ENCODE measurements at regions not wholly inside any gene's neighbourhood (a gene's known extent, or its start where the extent isn't known, plus 50 kb on each side); places are given as distances from the start of the nearest gene placed in this dataset.

GRCh38 chr2:196241175-196241574 is 69.8 kb upstream of the STK17B start:
- 93% methylated on average over 3 of the region's 3 CpGs for WGBS (ENCODE audit: low lambda C conversion rate, missing lambda C conversion rate)
- Histone ChIP-seq H2AFZ (no peak overlapping the region), H3K27ac (no peak overlapping the region)

GRCh38 chr2:196242131-196242620 is 70.8 kb upstream of the STK17B start:
- H3K27ac ChIP-seq, result no peak overlapping the region
- H2AFZ ChIP-seq, result no peak overlapping the region

More at GRCh38 chr2:196241175-196241574, 69.8 kb upstream of the STK17B start:
- H3K4me2 ChIP-seq, result no peak overlapping the region
- no peaks in the 10 kb centered on the region for H3K36me3 ChIP-seq (replicated peaks; ENCODE audit: insufficient read depth, low read depth)
- no peak for TF ChIP-seq CTCF (IDR thresholded peaks at IDR 0.05; ENCODE audit: poor library complexity)
- TF ChIP-seq EZH2 (IDR thresholded peaks at IDR 0.05; ENCODE audit: borderline replicate concordance), result no peak
- no peaks in the 10 kb centered on the region for H3K27me3 ChIP-seq
- H3K9me3 ChIP-seq (ENCODE audit: low read depth), result no peaks in the 10 kb centered on the region
- no peak overlapping the region for H3K4me3 ChIP-seq
- no peaks in the 10 kb centered on the region for H3K9me2 ChIP-seq (replicated peaks; ENCODE audit: insufficient read depth)
- DNase-seq (ENCODE audit: low spot score), result no peak
- H3K79me2 ChIP-seq, result no peaks in the 10 kb centered on the region
- peaks cover 17% of the 10 kb centered on the region for H3K4me1 ChIP-seq (ENCODE audit: insufficient read depth)
- H4K20me1 ChIP-seq (ENCODE audit: insufficient read depth, poor library complexity, severe bottlenecking), result no peaks in the 10 kb centered on the region

GRCh38 chr2:196244516-196244915 is 73.1 kb upstream of the STK17B start:
- Histone ChIP-seq H3K4me3 (no peak overlapping the region), H3K9me2 (replicated peaks; ENCODE audit: insufficient read depth) (no peaks in the 10 kb centered on the region), H3K36me3 (replicated peaks; ENCODE audit: insufficient read depth, low read depth) (no peaks in the 10 kb centered on the region), H3K79me2 (no peaks in the 10 kb centered on the region), H3K4me1 (ENCODE audit: insufficient read depth) (peaks cover 25% of the 10 kb centered on the region), H2AFZ (no peak overlapping the region), H3K4me2 (no peak overlapping the region), H4K20me1 (ENCODE audit: insufficient read depth, poor library complexity, severe bottlenecking) (no peaks in the 10 kb centered on the region), H3K27me3 (no peaks in the 10 kb centered on the region), H3K27ac (no peak overlapping the region), H3K9me3 (ENCODE audit: low read depth) (no peaks in the 10 kb centered on the region)
- TF ChIP-seq EZH2phosphoT487 (IDR thresholded peaks at IDR 0.05; ENCODE audit: low read depth, severe bottlenecking, unreplicated experiment), result no peak
- TF ChIP-seq CTCF (IDR thresholded peaks at IDR 0.05; ENCODE audit: poor library complexity), result no peak
- TF ChIP-seq EZH2 (IDR thresholded peaks at IDR 0.05; ENCODE audit: borderline replicate concordance), result no peak
- DNase-seq (ENCODE audit: low spot score), result no peak
- WGBS (ENCODE audit: low lambda C conversion rate, missing lambda C conversion rate), result 85% methylated on average over 2 of the region's 2 CpGs

More at GRCh38 chr2:196242131-196242620, 70.8 kb upstream of the STK17B start:
- H3K9me3 ChIP-seq (ENCODE audit: low read depth), result no peaks in the 10 kb centered on the region
- H3K4me1 ChIP-seq (ENCODE audit: insufficient read depth), result peaks cover 20% of the 10 kb centered on the region
- no peak overlapping the region for H3K4me2 ChIP-seq
- no peak for DNase-seq (ENCODE audit: low spot score)
- H3K27me3 ChIP-seq, result no peaks in the 10 kb centered on the region
- WGBS (ENCODE audit: low lambda C conversion rate, missing lambda C conversion rate), result 93% methylated on average over 7 of the region's 7 CpGs
- no peaks in the 10 kb centered on the region for H3K9me2 ChIP-seq (replicated peaks; ENCODE audit: insufficient read depth)
- no peaks in the 10 kb centered on the region for H3K36me3 ChIP-seq (replicated peaks; ENCODE audit: insufficient read depth, low read depth)
- TF ChIP-seq EZH2 (IDR thresholded peaks at IDR 0.05; ENCODE audit: borderline replicate concordance) (no peak), CTCF (IDR thresholded peaks at IDR 0.05; ENCODE audit: poor library complexity) (no peak), EZH2phosphoT487 (IDR thresholded peaks at IDR 0.05; ENCODE audit: low read depth, severe bottlenecking, unreplicated experiment) (no peak)
- no peaks in the 10 kb centered on the region for H3K79me2 ChIP-seq
- no peaks in the 10 kb centered on the region for H4K20me1 ChIP-seq (ENCODE audit: insufficient read depth, poor library complexity, severe bottlenecking)
- H3K4me3 ChIP-seq, result no peak overlapping the region

GRCh38 chr2:196244966-196245365 is 73.6 kb upstream of the STK17B start:
- TF ChIP-seq CTCF (IDR thresholded peaks at IDR 0.05; ENCODE audit: poor library complexity), result no peak
- TF ChIP-seq EZH2 (IDR thresholded peaks at IDR 0.05; ENCODE audit: borderline replicate concordance), result no peak
- no peak for TF ChIP-seq EZH2phosphoT487 (IDR thresholded peaks at IDR 0.05; ENCODE audit: low read depth, severe bottlenecking, unreplicated experiment)
- Histone ChIP-seq H3K4me3 (no peak overlapping the region), H3K36me3 (replicated peaks; ENCODE audit: insufficient read depth, low read depth) (no peaks in the 10 kb centered on the region), H4K20me1 (ENCODE audit: insufficient read depth, poor library complexity, severe bottlenecking) (no peaks in the 10 kb centered on the region), H3K27ac (no peak overlapping the region), H2AFZ (no peak overlapping the region), H3K27me3 (no peaks in the 10 kb centered on the region), H3K4me1 (ENCODE audit: insufficient read depth) (peaks cover 22% of the 10 kb centered on the region), H3K79me2 (no peaks in the 10 kb centered on the region), H3K9me3 (ENCODE audit: low read depth) (no peaks in the 10 kb centered on the region), H3K4me2 (no peak overlapping the region), H3K9me2 (replicated peaks; ENCODE audit: insufficient read depth) (no peaks in the 10 kb centered on the region)
- DNase-seq (ENCODE audit: low spot score), result no peak
- 87% methylated on average over 4 of the region's 4 CpGs for WGBS (ENCODE audit: low lambda C conversion rate, missing lambda C conversion rate)

Data from hepatocyte (in vitro differentiated cells).